Upper lobe of right lung (tissue), 1 donor: ENCODE measurements at regions not wholly inside any gene's neighbourhood (a gene's known extent, or its start where the extent isn't known, plus 50 kb on each side); places are given as distances from the start of the nearest gene placed in this dataset.
"Not testable (repeated sequence)": the region's sequence is repeated elsewhere in the genome, so short reads cannot be mapped to it uniquely, and the experiment has no call there.

Experiments
- ATAC-seq: fragments of 200-7000 bp; cut with Tn5 transposase; one replicate; pipeline ENCODE4 v1.9.1; 2020; ENCODE audit warnings: mild to moderate bottlenecking, moderate library complexity
- DNase-seq: peaks from one replicate; pipeline ENCODE4 v3.0.0-alpha.2; 2020
- H3K27ac ChIP-seq: fragments of 200-600 bp; one replicate; pipeline ENCODE4 v1.8.0; 2022
- H3K27me3 ChIP-seq: fragments of 200-600 bp; one replicate; pipeline ENCODE4 v1.8.0; 2022; ENCODE audit warnings: mild to moderate bottlenecking
- H3K36me3 ChIP-seq: fragments of 200-600 bp; one replicate; pipeline ENCODE4 v1.8.0; 2022
- H3K4me1 ChIP-seq: fragments of 200-600 bp; one replicate; pipeline ENCODE4 v1.8.0; 2022
- H3K4me3 ChIP-seq: fragments of 200-600 bp; one replicate; pipeline ENCODE4 v1.8.0; 2022; ENCODE audit warnings: mild to moderate bottlenecking
- H3K9me3 ChIP-seq: fragments of 200-600 bp; one replicate; pipeline ENCODE4 v1.8.0; 2022
- intact Hi-C: fragments of 100-400 bp; cut with DNase I; formaldehyde crosslinking; loops from one replicate; pipeline ENCODE4 v1.11.0; 2022
- TF ChIP-seq, protein P1 (sequence below): fragments of 200-600 bp; IDR thresholded peaks from one replicate; pipeline ENCODE4 v1.8.0; 2022; ENCODE audit warnings: antibody characterized with exemption
- donor health status: DM: no; HTN: yes; CAD: no; lungs with severe emphysema.

DNA sequence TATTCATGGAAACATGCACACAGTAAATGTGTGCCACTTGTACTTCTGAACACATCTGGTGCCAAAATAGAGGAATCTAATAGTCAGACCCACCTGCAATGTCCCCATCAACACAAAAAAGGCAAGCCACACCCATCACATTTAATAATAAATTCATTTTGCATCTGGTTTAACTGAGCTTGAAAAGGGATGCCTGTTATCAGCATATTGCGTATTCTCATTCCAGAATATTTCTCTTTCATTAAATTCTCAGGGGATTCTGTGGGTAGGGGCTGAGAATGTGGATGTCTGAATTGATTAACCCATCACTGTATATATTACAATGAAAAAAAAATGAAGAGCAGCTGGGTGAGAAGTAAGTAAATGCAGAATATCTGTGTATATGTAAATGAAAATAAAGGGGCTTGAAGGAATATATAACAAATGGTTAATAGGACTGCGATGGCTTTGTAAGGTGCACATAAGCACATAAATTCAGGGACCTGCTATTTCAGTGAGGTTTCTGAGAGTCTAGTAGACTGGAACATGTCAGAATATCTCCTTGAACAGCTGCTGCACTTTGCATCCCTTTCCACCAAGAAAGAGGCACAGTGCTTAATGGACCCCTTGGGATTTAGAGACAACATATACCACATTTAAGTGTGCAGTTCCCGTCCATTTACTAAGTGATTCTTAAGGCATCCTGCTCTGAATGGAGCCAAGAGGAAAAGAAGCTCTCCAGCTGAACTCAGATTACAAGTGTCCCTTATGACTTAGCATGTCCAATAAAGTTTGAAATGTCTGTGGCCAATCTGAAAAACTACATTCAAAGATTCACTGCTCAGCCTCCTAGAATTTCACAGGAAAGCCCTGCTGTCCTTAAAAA lies 104.1 kb upstream of the NIPBL start:
- DNase-seq (no peak), ATAC-seq (no peak)
- intact Hi-C loops: no loop called here
- no peaks in the 10 kb centered on the region for H3K9me3 ChIP-seq
- TF ChIP-seq, protein P1, sequence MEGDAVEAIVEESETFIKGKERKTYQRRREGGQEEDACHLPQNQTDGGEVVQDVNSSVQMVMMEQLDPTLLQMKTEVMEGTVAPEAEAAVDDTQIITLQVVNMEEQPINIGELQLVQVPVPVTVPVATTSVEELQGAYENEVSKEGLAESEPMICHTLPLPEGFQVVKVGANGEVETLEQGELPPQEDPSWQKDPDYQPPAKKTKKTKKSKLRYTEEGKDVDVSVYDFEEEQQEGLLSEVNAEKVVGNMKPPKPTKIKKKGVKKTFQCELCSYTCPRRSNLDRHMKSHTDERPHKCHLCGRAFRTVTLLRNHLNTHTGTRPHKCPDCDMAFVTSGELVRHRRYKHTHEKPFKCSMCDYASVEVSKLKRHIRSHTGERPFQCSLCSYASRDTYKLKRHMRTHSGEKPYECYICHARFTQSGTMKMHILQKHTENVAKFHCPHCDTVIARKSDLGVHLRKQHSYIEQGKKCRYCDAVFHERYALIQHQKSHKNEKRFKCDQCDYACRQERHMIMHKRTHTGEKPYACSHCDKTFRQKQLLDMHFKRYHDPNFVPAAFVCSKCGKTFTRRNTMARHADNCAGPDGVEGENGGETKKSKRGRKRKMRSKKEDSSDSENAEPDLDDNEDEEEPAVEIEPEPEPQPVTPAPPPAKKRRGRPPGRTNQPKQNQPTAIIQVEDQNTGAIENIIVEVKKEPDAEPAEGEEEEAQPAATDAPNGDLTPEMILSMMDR: no peak
- no peaks in the 10 kb centered on the region for H3K4me1 ChIP-seq
- H3K4me3 ChIP-seq: no peak overlapping the region
- no peaks in the 10 kb centered on the region for H3K36me3 ChIP-seq
- H3K27ac ChIP-seq: no peak overlapping the region
- H3K27me3 ChIP-seq: no peaks in the 10 kb centered on the region

DNA sequence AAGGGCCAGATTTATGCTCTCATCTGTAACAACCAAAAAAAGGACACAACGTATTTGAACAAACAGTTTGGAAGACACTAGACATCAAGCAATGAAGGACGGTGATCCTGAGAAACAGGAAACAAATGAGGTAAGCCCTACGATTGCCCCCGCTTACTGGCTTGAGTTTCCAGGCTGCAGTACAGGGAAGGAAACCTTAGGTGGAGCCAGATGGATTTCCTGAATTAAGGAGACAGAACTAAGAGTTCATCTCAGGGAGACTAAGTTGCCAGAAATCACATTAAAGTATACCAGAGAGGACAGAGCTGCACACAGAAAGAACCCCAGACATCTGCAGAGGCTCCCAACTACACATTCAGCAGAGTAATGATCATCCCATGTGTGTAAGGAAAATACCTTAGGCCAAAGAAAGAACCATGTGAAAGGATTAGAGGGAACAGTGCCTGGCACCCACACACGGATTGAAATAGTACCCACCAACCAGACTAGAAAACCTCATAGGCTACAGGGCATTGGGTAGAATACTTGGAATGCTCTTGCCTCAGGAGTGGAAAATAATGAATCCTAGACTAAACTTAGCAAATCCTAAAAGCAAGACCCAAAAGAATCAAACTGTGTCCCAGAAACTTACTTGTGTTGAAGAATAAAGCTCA lies 99.3 kb upstream of the NIPBL start:
- no peaks in the 10 kb centered on the region for H3K4me1 ChIP-seq
- no peaks in the 10 kb centered on the region for H3K9me3 ChIP-seq
- no peak overlapping the region for H3K27ac ChIP-seq
- H3K4me3 ChIP-seq: no peak overlapping the region
- DNase-seq (no peak), ATAC-seq (peak; percentile 76)
- TF ChIP-seq, protein P1: peak; percentile 46
- intact Hi-C loops: no loop called here
- no peaks in the 10 kb centered on the region for H3K36me3 ChIP-seq
- no peaks in the 10 kb centered on the region for H3K27me3 ChIP-seq

DNA sequence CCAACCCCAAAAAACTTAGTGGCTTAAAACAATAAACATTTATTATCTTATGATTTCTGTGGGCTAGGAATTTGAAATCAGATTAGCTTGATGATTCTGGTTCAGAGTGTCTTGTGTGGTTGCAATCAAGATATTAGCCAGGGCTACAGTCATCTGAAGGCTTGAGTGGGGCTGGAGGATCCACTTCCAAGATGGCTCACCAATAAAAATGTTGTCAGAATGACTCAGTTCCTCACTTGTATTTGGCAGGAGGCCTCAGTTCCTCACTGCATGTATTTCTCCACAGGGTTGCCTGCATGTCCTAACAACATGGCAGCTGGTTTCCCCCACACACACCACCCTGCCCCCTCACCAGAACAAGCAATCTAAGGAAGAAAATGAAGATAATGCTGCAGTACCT lies 98.2 kb upstream of the NIPBL start:
- intact Hi-C loops: no loop called here
- Histone ChIP-seq H3K27ac (no peak overlapping the region), H3K4me3 (no peak overlapping the region), H3K27me3 (no peaks in the 10 kb centered on the region), H3K36me3 (no peaks in the 10 kb centered on the region), H3K9me3 (no peaks in the 10 kb centered on the region), H3K4me1 (no peaks in the 10 kb centered on the region)
- TF ChIP-seq, protein P1: no peak
- DNase-seq (no peak), ATAC-seq (no peak)

DNA sequence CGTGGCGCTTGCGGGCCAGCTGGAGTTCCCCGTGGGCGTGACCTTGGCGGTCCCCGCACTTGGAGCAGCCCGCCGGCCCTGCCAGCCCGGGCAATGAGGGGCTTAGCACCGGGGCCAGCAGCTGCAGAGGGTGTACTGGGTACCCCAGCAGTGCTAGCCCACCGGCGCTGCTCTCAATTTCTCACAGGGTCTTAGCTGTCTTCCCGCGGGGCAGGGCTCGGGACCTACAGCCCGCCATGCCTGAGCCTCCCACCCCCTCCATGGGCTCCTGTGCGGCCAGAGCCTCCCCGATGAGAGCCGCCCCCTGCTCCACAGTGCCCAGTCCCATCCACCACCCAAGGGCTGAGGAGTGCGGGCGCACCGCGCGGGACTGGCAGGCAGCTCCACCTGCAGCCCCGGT lies 94.0 kb upstream of the NIPBL start:
- H3K4me1 ChIP-seq, intact Hi-C loops, H3K9me3 ChIP-seq, ATAC-seq, H3K36me3 ChIP-seq, H3K27ac ChIP-seq, H3K27me3 ChIP-seq, H3K4me3 ChIP-seq, DNase-seq: not testable (repeated sequence)

DNA sequence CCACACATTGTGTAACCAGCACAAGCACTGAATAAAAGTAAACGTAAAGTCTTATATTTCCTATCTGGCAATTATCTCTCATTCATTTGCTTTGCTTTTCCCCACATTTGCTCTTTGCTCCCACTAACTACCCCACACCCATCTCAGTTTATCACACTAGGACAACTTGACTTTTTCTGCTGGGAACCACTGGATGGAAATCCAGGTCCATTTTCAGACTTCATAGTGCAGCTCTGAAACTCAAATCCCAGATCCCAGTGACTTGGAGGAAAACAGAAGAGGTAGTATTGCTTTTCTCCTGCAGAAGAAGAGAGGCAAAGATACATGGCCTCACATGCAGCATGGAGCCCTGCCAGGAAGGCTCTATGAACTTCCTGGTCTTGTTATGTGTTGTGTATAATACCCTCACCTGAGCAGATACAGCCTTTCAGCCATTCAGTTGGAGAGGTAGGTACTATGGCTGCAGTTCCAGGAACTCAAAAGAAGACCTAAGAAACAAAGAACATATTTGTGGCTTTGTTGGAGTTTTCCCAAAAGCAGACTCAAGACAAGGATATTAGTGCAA lies 90.0 kb upstream of the NIPBL start:
- Histone ChIP-seq H3K36me3 (no peaks in the 10 kb centered on the region), H3K4me3 (no peak overlapping the region), H3K27me3 (no peaks in the 10 kb centered on the region), H3K27ac (no peak overlapping the region), H3K4me1 (no peaks in the 10 kb centered on the region), H3K9me3 (no peaks in the 10 kb centered on the region)
- TF ChIP-seq, protein P1: no peak
- DNase-seq (no peak), ATAC-seq (no peak)
- intact Hi-C loops: no loop called here
